GM18505 (cell line): ENCODE measurements at regions not wholly inside any gene's neighbourhood (a gene's known extent, or its start where the extent isn't known, plus 50 kb on each side); places are given as distances from the start of the nearest gene placed in this dataset.

ENCODE experiments used
- ATAC-seq: cut with Tn5 transposase; IDR thresholded peaks from one replicate; pipeline ENCODE4 v1.9.1; 2021; ENCODE audit not compliant: unreplicated experiment
- POLR2A ChIP-seq: IDR thresholded peaks from 4 replicates; pipeline ENCODE4 v1.6.1; 2011; ENCODE audit warnings: borderline replicate concordance; ENCODE audit not compliant: insufficient read depth, insufficient read length; ENCODE audit errors: extremely low read depth

- ATAC-seq, result no peak
Observed at GRCh38 chr2:106572541-106573450, 85.6 kb downstream of the CD8B2 start.

GRCh38 chr2:106573773-106574172 lies 86.6 kb downstream of the CD8B2 start:
- no peak for TF ChIP-seq POLR2A
- no peak for ATAC-seq

More at GRCh38 chr2:106572541-106573450, 85.6 kb downstream of the CD8B2 start:
- no peak for TF ChIP-seq POLR2A

GRCh38 chr2:106575955-106576354 lies 88.8 kb downstream of the CD8B2 start:
- ATAC-seq, result no peak

GRCh38 chr2:106577255-106577651 lies 90.1 kb downstream of the CD8B2 start:
- ATAC-seq, result no peak
- no peak for TF ChIP-seq POLR2A

More at GRCh38 chr2:106575955-106576354, 88.8 kb downstream of the CD8B2 start:
- TF ChIP-seq POLR2A, result no peak

GRCh38 chr2:106579750-106580197 lies 92.6 kb downstream of the CD8B2 start:
- no peak for ATAC-seq
- TF ChIP-seq POLR2A, result no peak

- ATAC-seq, result no peak
- TF ChIP-seq POLR2A, result no peak
Observed at GRCh38 chr2:106580241-106580640, 93.1 kb downstream of the CD8B2 start.

- ATAC-seq, result no peak
- TF ChIP-seq POLR2A, result no peak
Observed at GRCh38 chr2:106581328-106581727, 94.2 kb downstream of the CD8B2 start.

- ATAC-seq, result peak; percentile 21
- no peak for TF ChIP-seq POLR2A
Observed at GRCh38 chr2:106581755-106582147, 94.6 kb downstream of the CD8B2 start.

GRCh38 chr2:106582148-106583143 lies 95.3 kb downstream of the CD8B2 start:
- TF ChIP-seq POLR2A, result no peak

GRCh38 chr2:106584304-106584954 lies 97.3 kb downstream of the CD8B2 start:
- TF ChIP-seq POLR2A, result no peak
- no peak for ATAC-seq

More at GRCh38 chr2:106582148-106583143, 95.3 kb downstream of the CD8B2 start:
- ATAC-seq, result peak; percentile 69

GRCh38 chr2:106596844-106597243 lies 109.7 kb downstream of the CD8B2 start:
- TF ChIP-seq POLR2A, result no peak
- no peak for ATAC-seq

GRCh38 chr2:106599540-106599939 lies 112.4 kb downstream of the CD8B2 start:
- ATAC-seq, result no peak
- no peak for TF ChIP-seq POLR2A

- no peak for ATAC-seq
- TF ChIP-seq POLR2A, result no peak
Observed at GRCh38 chr2:106602042-106602441, 114.9 kb downstream of the CD8B2 start.
